ENCODE measurements at regions not wholly inside any gene's neighbourhood (a gene's known extent, or its start where the extent isn't known, plus 50 kb on each side); places are given as distances from the start of the nearest gene placed in this dataset.
"Not testable (repeated sequence)": the region's sequence is repeated elsewhere in the genome, so short reads cannot be mapped to it uniquely, and the experiment has no call there.

DNA sequence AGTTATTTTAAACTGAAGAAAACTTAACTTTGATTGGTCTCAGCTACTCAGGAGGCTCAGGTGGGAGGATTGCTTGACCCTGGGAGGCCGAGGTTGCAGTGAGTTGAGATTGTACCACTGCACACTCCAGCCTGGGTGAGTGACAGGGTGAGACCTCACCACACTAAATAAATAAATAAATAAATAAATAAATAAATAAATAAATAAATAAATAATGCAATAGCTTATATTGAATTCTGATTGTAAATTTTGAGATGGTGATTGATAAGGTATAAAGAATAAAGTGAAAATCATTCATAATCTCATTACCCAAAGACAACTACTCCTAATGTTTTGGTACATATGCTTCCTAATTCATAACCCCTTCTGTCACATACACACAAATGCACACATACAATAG is 58.1 kb downstream of the TUBA3C start:
- Histone ChIP-seq H3K9ac (ENCODE audit: low read depth in 1 of 2, low read length in 2 of 2) (no peak overlapping the region), H3K4me3 (ENCODE audit: low read depth in 1 of 2, low read length in 2 of 2) (no peak overlapping the region), H3K27me3 (ENCODE audit: control insufficient read depth in 1 of 2, insufficient read depth in 2 of 2, low read length in 2 of 2) (no peaks in the 10 kb centered on the region), H3K9me3 (ENCODE audit: control insufficient read depth in 1 of 2, low read length in 2 of 2) (peaks cover 2 to 5% of the 10 kb centered on the region in 2 donors), H3K4me1 (ENCODE audit: control insufficient read depth in 1 of 2, insufficient read depth in 2 of 2, low read length in 2 of 2) (no peaks in the 10 kb centered on the region), H3K36me3 (ENCODE audit: control insufficient read depth in 1 of 2, insufficient read depth in 2 of 2, low read length in 2 of 2) (no peaks in the 10 kb centered on the region), H3K27ac (ENCODE audit: low read depth, low read length) (no peak overlapping the region)

DNA sequence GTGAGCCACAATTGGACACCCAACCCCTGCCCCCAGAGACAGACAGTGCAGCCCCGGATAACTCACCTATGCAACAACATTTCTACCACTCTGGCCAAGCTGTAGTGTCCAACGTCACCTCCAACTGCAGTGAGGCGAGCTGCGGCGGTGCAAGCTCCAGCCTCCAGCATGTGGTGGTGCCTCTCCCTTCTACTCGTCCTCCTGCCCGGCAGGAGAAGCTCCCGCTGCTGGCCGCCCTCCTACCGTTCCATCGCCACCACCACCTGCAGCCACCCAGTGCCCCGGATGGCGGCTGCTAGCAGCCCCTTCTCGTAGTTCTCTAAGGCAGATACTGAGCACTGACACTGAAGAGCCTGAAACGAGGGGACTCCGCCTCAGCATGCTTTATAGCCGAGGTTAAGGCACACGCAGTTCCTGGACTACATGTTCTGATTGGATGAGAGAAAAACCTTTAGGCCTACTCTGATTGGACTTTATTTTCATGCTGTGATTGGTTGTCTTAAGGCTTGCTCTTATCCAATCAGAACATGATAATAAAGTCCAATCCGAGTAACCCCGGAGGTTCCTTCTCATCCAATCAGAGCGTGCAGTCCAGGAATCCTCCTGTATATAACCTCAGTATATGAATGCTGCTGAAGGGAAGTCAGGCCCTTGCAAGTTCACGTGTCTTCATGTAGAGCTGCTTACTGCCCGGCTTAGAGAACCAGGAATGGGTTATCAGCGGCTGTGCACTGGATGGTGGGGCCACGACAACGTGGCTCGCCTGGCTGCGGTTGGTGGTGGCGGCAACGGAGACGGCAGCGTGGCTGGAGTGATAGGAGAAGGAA is 63.5 kb downstream of the TUBA3C start:
- Histone ChIP-seq H3K9ac (ENCODE audit: low read depth in 1 of 2, low read length in 2 of 2) (no peak overlapping the region), H3K27ac (ENCODE audit: low read depth, low read length) (no peak overlapping the region), H3K27me3 (ENCODE audit: control insufficient read depth in 1 of 2, insufficient read depth in 2 of 2, low read length in 2 of 2) (no peaks in the 10 kb centered on the region), H3K4me3 (ENCODE audit: low read depth in 1 of 2, low read length in 2 of 2) (no peak overlapping the region), H3K4me1 (ENCODE audit: control insufficient read depth in 1 of 2, insufficient read depth in 2 of 2, low read length in 2 of 2) (no peaks in the 10 kb centered on the region), H3K36me3 (ENCODE audit: control insufficient read depth in 1 of 2, insufficient read depth in 2 of 2, low read length in 2 of 2) (no peaks in the 10 kb centered on the region), H3K9me3 (ENCODE audit: control insufficient read depth in 1 of 2, low read length in 2 of 2) (peaks cover 4 to 13% of the 10 kb centered on the region in 2 donors)

DNA sequence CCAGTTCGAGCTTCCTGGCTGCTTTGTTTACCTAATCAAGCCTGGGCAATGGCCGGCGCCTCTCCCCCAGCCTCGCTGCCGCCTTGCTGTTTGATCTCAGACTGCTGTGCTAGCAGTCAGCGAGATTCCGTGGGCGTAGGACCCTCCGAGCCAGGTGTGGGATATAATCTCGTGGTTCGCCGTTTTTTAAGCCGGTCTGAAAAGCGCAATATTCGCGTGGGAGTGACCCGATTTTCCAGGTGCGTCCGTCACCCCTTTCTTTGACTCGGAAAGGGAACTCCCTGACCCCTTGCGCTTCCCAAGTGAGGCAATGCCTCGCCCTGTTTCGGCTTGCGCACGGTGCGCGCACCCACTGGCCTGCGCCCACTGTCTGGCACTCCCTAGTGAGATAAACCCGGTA is 72.4 kb downstream of the TUBA3C start:
- not testable (repeated sequence) for H3K9ac ChIP-seq (ENCODE audit: low read depth in 1 of 2, low read length in 2 of 2); H3K9me3 ChIP-seq (ENCODE audit: control insufficient read depth in 1 of 2, low read length in 2 of 2); H3K4me3 ChIP-seq (ENCODE audit: low read depth in 1 of 2, low read length in 2 of 2); H3K4me1 ChIP-seq (ENCODE audit: control insufficient read depth in 1 of 2, insufficient read depth in 2 of 2, low read length in 2 of 2); H3K27ac ChIP-seq (ENCODE audit: low read depth, low read length); H3K36me3 ChIP-seq (ENCODE audit: control insufficient read depth in 1 of 2, insufficient read depth in 2 of 2, low read length in 2 of 2); H3K27me3 ChIP-seq (ENCODE audit: control insufficient read depth in 1 of 2, insufficient read depth in 2 of 2, low read length in 2 of 2)

DNA sequence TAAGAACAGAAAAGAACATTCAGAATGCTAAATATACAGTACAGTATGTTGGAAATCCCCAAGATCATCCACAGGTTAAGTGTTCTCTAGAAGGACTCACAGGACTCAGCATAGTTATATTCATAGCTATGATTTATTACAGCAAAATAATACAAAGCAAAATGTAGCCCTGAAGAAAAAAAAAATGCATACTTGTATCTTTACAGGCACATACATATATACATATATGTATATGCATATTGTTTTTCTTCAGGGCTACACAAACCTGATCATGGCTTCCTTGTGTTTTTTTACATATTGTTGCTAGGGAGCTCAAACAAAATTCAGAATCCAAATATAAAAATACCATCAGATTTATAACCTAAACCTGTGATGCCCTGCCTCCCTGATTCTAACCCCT is 78.5 kb downstream of the TUBA3C start:
- Histone ChIP-seq H3K9me3 (ENCODE audit: control insufficient read depth in 1 of 2, low read length in 2 of 2) (peaks cover 3 to 7% of the 10 kb centered on the region in 2 donors), H3K4me3 (ENCODE audit: low read depth in 1 of 2, low read length in 2 of 2) (no peak overlapping the region), H3K9ac (ENCODE audit: low read depth in 1 of 2, low read length in 2 of 2) (no peak overlapping the region)

DNA sequence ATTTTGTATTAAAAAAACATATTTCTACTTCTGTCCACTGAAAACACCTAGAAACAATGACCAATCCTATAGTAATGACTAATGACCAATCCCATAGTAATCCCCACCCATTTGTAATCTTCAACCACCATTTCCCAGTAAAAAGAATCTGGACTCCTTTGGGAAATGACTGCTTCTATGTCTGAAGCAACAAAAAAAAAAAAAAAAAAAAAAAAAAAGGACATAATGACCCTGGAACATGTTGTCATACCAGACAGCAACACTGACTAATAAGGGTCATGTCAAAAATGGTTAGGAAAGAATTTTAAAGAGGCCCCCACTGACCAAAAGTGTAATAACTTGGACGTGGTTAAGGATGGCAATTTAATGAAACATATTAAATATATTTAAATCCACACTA is 88.3 kb downstream of the TUBA3C start:
- no peaks in the 10 kb centered on the region for H3K36me3 ChIP-seq (ENCODE audit: control insufficient read depth in 1 of 2, insufficient read depth in 2 of 2, low read length in 2 of 2)

More for the DNA sequence above, 78.5 kb downstream of the TUBA3C start:
- Histone ChIP-seq H3K27me3 (ENCODE audit: control insufficient read depth in 1 of 2, insufficient read depth in 2 of 2, low read length in 2 of 2) (no peaks in the 10 kb centered on the region), H3K27ac (ENCODE audit: low read depth, low read length) (no peak overlapping the region), H3K4me1 (ENCODE audit: control insufficient read depth in 1 of 2, insufficient read depth in 2 of 2, low read length in 2 of 2) (no peaks in the 10 kb centered on the region), H3K36me3 (ENCODE audit: control insufficient read depth in 1 of 2, insufficient read depth in 2 of 2, low read length in 2 of 2) (no peaks in the 10 kb centered on the region)

DNA sequence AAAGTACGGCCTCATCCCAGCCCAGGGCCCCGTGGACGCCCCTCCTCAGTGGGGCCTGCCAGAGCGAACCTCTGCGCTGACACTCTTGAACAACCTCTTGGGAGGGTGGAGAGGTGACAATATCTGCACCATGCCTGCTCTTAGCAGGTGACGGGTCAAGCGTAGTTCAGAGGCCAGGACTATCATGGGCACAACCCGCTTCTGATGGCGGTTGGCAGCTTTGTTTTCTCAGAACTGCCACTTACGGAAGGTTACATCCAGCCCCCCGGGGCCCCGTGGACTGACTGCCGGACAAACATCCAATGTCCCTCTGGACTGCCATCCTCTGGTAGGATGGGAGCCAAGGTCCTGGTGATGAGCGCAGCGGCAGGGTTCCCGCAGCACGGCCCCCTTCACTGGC is 91.1 kb downstream of the TUBA3C start:
- Histone ChIP-seq H3K9ac (ENCODE audit: low read depth in 1 of 2, low read length in 2 of 2) (no peak overlapping the region), H3K36me3 (ENCODE audit: control insufficient read depth in 1 of 2, insufficient read depth in 2 of 2, low read length in 2 of 2) (no peaks in the 10 kb centered on the region), H3K9me3 (ENCODE audit: control insufficient read depth in 1 of 2, low read length in 2 of 2) (peaks cover 21 to 30% of the 10 kb centered on the region in 2 donors), H3K27ac (ENCODE audit: low read depth, low read length) (no peak overlapping the region), H3K4me1 (ENCODE audit: control insufficient read depth in 1 of 2, insufficient read depth in 2 of 2, low read length in 2 of 2) (no peaks in the 10 kb centered on the region), H3K4me3 (ENCODE audit: low read depth in 1 of 2, low read length in 2 of 2) (no peak overlapping the region), H3K27me3 (ENCODE audit: control insufficient read depth in 1 of 2, insufficient read depth in 2 of 2, low read length in 2 of 2) (no peaks in the 10 kb centered on the region)

More for the DNA sequence above, 88.3 kb downstream of the TUBA3C start:
- H3K9me3 ChIP-seq (ENCODE audit: control insufficient read depth in 1 of 2, low read length in 2 of 2): peaks cover 20 to 22% of the 10 kb centered on the region in 2 donors
- no peaks in the 10 kb centered on the region for H3K4me1 ChIP-seq (ENCODE audit: control insufficient read depth in 1 of 2, insufficient read depth in 2 of 2, low read length in 2 of 2)
- no peak overlapping the region for H3K27ac ChIP-seq (ENCODE audit: low read depth, low read length)
- H3K9ac ChIP-seq (ENCODE audit: low read depth in 1 of 2, low read length in 2 of 2): no peak overlapping the region
- H3K27me3 ChIP-seq (ENCODE audit: control insufficient read depth in 1 of 2, insufficient read depth in 2 of 2, low read length in 2 of 2): no peaks in the 10 kb centered on the region
- no peak overlapping the region for H3K4me3 ChIP-seq (ENCODE audit: low read depth in 1 of 2, low read length in 2 of 2)

DNA sequence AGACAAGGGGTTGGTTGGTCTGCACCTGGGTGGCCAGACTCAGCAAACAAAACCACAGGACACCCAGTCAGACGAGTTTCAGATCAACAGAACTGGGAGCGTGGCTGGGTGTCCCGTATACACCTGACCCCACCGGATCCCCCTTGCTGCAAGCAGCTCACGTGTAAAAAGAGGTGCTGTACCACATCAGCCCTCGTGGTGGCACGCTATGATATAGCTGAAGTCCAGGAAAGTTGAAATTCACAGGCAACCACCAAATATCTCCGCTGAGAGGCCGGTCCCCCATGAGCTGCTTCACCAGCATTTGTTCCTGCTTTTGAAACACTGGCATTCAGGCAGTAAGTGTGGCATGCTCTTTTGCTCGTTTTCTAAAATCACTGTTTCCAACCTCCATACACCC is 92.3 kb downstream of the TUBA3C start:
- Histone ChIP-seq H3K27ac (ENCODE audit: low read depth, low read length) (no peak overlapping the region), H3K4me3 (ENCODE audit: low read depth in 1 of 2, low read length in 2 of 2) (no peak overlapping the region), H3K36me3 (ENCODE audit: control insufficient read depth in 1 of 2, insufficient read depth in 2 of 2, low read length in 2 of 2) (no peaks in the 10 kb centered on the region), H3K4me1 (ENCODE audit: control insufficient read depth in 1 of 2, insufficient read depth in 2 of 2, low read length in 2 of 2) (no peaks in the 10 kb centered on the region), H3K27me3 (ENCODE audit: control insufficient read depth in 1 of 2, insufficient read depth in 2 of 2, low read length in 2 of 2) (no peaks in the 10 kb centered on the region), H3K9me3 (ENCODE audit: control insufficient read depth in 1 of 2, low read length in 2 of 2) (peaks cover 28 to 29% of the 10 kb centered on the region in 2 donors), H3K9ac (ENCODE audit: low read depth in 1 of 2, low read length in 2 of 2) (no peak overlapping the region)

DNA sequence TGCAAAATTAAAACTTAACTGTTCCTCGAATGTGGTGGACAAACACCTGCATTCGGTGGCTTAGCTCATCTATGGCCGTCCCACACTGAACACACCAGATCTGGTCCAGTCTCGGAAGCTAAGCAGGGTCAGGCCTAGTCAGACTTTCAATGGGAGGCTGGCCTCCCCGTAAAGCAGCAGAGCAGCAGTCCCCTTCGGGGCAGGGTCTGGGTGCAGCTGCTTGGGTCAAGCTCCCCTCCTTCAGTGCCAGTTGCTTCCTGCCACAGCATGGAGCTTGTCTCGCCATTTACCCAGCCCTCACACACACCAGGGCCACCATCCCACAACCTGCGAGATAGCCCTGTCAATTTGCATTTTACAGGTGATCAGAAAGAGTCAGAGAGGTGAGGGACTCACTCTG is 93.2 kb downstream of the TUBA3C start:
- Histone ChIP-seq H3K9me3 (ENCODE audit: control insufficient read depth in 1 of 2, low read length in 2 of 2) (peaks cover 28 to 29% of the 10 kb centered on the region in 2 donors), H3K27ac (ENCODE audit: low read depth, low read length) (no peak overlapping the region), H3K36me3 (ENCODE audit: control insufficient read depth in 1 of 2, insufficient read depth in 2 of 2, low read length in 2 of 2) (no peaks in the 10 kb centered on the region)

DNA sequence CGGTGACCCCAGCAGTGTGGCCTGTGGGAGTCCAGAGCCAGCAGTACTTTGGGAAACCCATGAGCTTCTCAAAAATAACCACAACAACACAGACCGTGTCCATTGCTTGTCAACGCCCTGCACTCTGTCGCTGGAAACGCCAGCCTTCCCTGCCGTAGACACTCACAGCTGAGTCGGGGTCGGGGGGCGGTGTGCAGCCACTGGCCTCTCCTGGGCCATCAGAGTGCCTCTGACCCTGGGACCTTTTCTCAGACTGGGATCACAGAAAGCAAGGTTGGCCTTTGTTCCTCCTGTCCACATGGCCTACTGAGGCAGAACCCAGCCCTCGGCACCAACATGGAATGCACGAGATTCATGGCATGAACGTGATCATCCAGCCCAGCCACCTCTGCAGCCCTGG is 95.7 kb downstream of the TUBA3C start:
- no peak overlapping the region for H3K9ac ChIP-seq (ENCODE audit: low read depth in 1 of 2, low read length in 2 of 2)
- no peak overlapping the region for H3K27ac ChIP-seq (ENCODE audit: low read depth, low read length)
- no peaks in the 10 kb centered on the region for H3K27me3 ChIP-seq (ENCODE audit: control insufficient read depth in 1 of 2, insufficient read depth in 2 of 2, low read length in 2 of 2)
- H3K36me3 ChIP-seq (ENCODE audit: control insufficient read depth in 1 of 2, insufficient read depth in 2 of 2, low read length in 2 of 2): no peaks in the 10 kb centered on the region
- no peak overlapping the region for H3K4me3 ChIP-seq (ENCODE audit: low read depth in 1 of 2, low read length in 2 of 2)
- no peaks in the 10 kb centered on the region for H3K4me1 ChIP-seq (ENCODE audit: control insufficient read depth in 1 of 2, insufficient read depth in 2 of 2, low read length in 2 of 2)
- peaks cover 29 to 31% of the 10 kb centered on the region in 2 donors for H3K9me3 ChIP-seq (ENCODE audit: control insufficient read depth in 1 of 2, low read length in 2 of 2)

More for the DNA sequence above, 93.2 kb downstream of the TUBA3C start:
- Histone ChIP-seq H3K4me1 (ENCODE audit: control insufficient read depth in 1 of 2, insufficient read depth in 2 of 2, low read length in 2 of 2) (no peaks in the 10 kb centered on the region), H3K9ac (ENCODE audit: low read depth in 1 of 2, low read length in 2 of 2) (no peak overlapping the region), H3K4me3 (ENCODE audit: low read depth in 1 of 2, low read length in 2 of 2) (no peak overlapping the region), H3K27me3 (ENCODE audit: control insufficient read depth in 1 of 2, insufficient read depth in 2 of 2, low read length in 2 of 2) (no peaks in the 10 kb centered on the region)

DNA sequence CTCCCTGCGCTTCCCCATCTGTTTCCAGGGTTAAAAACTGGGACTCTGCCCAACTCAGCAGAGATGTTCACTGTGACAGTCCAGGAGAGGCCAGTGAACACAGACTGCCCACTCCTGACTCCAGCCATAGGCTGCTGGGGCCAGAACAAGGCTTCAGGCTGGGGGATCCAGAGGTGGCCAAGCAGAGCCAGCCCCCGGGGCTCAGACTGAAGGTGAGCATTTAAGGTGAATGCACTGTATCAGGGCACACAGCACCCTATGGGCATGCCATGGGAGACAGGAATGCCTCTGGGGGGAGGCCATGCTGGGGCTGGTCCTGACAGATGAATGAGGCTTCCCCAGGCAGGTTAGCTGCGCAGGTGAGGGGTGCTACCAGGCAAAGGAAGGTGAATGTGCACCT is 96.4 kb downstream of the TUBA3C start:
- Histone ChIP-seq H3K27me3 (ENCODE audit: control insufficient read depth in 1 of 2, insufficient read depth in 2 of 2, low read length in 2 of 2) (no peaks in the 10 kb centered on the region), H3K9ac (ENCODE audit: low read depth in 1 of 2, low read length in 2 of 2) (no peak overlapping the region), H3K4me1 (ENCODE audit: control insufficient read depth in 1 of 2, insufficient read depth in 2 of 2, low read length in 2 of 2) (no peaks in the 10 kb centered on the region), H3K4me3 (ENCODE audit: low read depth in 1 of 2, low read length in 2 of 2) (no peak overlapping the region), H3K9me3 (ENCODE audit: control insufficient read depth in 1 of 2, low read length in 2 of 2) (peaks cover 28 to 29% of the 10 kb centered on the region in 2 donors), H3K27ac (ENCODE audit: low read depth, low read length) (no peak overlapping the region), H3K36me3 (ENCODE audit: control insufficient read depth in 1 of 2, insufficient read depth in 2 of 2, low read length in 2 of 2) (no peaks in the 10 kb centered on the region)

All from duodenal mucosa (tissue), 2 donors.